NCI-H2227 treated with DMSO at 0.1 percent for 48 hours (cell line): ENCODE measurements at regions not wholly inside any gene's neighbourhood (a gene's known extent, or its start where the extent isn't known, plus 50 kb on each side); places are given as distances from the start of the nearest gene placed in this dataset.
"Not testable (repeated sequence)": the region's sequence is repeated elsewhere in the genome, so short reads cannot be mapped to it uniquely, and the experiment has no call there.

Experiments
- DNase-seq: peaks from one replicate; lab custom pipeline; 2025; lab: John Stamatoyannopoulos, UW

GRCh38 chr5:172528440-172528839, 74.1 kb upstream of the SH3PXD2B start:
- no peak for DNase-seq

DNA sequence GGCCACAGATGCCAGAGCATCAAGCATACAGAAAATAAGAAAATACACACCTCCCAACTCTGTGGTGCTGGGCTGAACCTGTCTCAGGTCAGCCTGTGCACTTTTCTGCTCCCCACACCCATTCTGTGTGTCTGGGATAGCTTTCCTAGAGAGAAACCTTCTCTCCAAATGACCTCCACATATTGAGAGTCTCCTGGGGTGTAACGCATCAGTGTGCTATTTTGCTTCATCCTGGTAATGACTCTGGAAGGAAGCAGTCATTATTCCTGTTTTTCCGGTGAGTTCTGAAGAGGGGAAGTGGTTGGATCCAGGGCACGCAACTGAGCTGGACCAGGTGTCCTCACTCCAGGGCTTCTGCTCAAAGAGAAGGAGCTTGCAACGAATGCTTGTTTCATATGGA, 73.2 kb upstream of the SH3PXD2B start:
- DNase-seq: no peak

DNA sequence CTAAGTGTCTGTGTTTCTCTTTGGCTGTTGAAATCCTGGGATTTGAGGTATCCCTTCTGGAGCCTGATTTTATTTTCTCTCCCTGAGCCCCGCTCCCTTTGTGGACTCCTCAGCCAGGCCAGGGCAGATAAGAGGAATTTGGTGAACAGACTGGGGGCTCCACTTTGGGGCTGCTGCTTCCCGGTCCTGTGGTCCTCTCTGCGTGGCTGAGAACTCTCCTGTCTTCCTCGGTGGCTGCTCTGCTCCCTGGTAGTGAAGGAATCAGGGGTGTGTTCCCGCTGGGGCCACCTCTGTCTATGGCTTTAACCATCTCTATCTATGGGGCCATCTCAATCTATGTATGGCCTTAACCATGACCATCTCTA, 71.7 kb upstream of the SH3PXD2B start:
- no peak for DNase-seq

DNA sequence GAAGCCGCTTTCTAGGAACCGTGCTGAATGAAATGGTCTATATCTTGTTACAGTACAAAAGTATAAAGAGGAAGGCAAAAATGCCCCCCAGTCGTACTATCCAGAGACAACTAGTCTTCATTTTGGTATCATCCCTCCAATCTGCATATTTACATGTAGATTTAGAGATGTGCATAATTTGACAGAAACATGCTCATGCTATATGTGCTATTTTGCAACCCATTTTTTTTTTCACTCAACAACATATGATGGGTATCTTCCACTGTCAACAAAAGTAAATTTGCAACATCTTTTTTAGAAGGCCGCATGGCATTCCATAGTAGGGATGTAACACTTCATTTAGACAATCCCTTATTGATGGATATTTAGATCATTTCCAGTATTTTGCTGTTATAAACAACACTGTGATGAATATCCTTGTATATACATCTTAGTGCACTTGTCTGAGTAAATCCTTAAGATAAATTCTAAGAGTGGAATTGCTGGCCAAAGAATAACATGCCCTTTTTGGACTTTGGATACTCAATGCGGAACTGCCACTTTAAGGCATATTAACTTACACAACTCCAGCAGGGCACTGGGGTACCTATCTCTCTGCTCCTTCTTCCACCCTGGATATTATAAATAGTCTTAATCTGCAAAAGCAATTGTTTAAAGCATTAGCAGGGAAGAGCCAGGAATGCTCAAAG, 71.1 kb upstream of the SH3PXD2B start:
- DNase-seq: no peak

DNA sequence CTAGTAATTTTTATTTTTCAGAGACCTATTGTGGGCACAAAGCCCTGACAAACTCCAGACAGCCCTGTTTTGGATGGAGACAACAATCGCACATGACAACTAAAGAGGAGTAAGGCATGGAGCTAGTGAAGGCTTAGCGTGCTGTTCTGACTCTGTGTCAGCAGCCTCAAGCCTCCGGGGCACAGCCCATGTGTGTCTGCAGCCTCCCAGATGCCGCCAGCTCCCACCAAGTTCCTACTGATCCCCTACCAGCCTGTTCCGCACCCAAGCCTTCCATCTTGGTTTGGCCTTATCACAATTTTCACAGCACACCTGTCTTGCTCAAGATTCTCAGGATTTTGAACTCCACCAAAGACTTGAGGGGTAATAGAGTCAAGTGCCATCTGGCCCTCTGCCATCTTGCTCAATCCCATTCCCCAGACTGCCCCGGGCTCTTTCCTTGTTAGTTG, 70.3 kb upstream of the SH3PXD2B start:
- DNase-seq: no peak

DNA sequence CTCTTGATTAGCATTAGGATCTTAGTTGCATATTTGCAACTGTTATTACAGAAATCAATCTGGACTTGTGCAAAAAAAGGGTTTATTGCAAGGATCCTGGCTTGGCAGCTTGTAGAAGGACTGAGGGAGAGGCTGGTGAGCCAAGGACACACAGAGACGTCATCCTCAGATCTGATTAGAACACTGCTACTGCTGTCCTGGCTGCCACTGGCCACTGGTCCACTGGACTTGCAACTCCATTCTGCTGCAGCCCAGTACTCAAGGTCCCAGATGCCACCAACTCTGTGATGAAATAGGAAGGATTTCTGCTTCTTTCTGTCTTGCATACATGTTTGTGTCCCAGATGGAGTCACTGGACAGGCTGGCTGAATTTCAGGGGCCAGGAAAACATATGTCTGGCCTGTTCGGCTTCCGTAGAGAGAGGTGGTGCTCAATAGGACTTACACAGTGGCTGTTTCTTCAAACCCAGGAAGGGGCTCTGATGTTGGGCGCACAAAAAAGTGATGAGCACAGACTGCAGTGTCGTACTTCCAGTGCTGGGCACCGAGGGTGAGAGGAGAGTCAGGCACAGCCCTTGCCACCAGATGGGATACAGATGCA, 68.9 kb upstream of the SH3PXD2B start:
- no peak for DNase-seq

- DNase-seq: no peak
Observed at GRCh38 chr5:172521338-172521932, 67.1 kb upstream of the SH3PXD2B start.

- no peak for DNase-seq
Observed at GRCh38 chr5:172511952-172512351, 57.6 kb upstream of the SH3PXD2B start.

GRCh38 chr5:172509405-172509781, 55.1 kb upstream of the SH3PXD2B start:
- DNase-seq: no peak

DNA sequence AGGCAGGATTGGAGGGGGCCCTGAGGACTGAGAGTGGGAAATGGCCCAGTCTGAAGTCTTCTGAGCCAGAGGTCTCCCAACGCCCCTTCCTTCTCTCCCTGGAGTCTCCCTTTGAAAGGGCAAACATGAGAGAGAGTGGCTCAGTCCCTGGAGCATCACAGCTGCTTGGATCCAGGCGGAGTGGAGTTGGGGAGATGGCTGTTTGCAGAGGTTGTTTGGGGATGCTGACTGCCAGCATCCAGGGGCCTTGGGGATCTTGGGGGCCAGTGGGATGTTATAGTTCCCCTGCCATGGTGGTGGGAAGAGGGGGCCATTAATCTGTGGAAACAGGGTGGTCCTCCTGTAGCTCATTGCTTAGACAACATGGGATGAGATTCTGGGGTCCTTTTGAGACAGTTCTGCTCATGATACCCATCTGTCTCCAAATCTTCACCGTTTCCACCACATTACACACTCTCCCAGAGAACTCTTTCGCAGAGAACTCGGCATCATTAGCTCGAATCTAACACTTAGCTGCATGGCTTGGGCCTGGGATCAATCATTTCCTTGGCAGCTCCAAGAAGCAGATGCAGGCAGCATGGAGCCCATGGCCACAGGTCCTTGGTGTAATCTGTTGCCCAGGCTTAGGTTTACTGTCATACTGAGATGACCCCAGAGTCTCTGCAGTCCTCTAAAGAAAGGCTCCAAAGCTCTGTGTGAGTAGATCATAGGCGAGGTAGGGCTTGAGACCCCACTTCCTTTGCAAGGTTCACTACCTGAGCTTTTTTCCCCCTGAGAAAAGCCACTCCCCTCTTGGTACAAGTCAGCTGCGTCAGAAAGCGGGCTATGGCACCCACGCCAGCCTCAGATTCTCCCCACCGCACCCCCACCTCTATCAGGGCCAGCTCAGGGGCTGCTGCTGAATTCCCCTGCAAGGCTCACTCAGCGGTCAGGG, 54.4 kb upstream of the SH3PXD2B start:
- DNase-seq: no peak

GRCh38 chr5:172507485-172507884, 53.2 kb upstream of the SH3PXD2B start:
- not testable (repeated sequence) for DNase-seq

GRCh38 chr5:172506921-172507320, 52.6 kb upstream of the SH3PXD2B start:
- DNase-seq: no peak

DNA sequence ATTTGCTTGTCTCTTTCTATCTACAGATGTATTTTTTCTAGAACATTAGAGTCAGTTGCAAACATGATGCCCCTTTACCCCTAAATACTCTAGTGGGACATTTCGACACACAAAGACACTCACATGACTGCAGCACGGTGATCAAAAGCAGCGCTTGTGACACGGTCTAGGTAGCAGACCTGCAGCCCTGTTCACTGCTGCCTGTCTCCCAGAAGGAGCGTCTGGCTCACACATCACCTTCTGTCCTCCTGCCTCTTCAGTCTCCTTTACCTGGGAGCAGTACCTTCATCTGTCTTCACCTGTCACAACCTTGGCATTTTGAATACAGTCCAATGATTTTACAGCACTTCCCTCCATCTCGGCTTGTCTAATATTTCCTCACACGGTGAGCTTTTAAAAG, 51.9 kb upstream of the SH3PXD2B start:
- DNase-seq: no peak

GRCh38 chr5:172505845-172506244, 51.5 kb upstream of the SH3PXD2B start:
- DNase-seq: no peak

- DNase-seq: no peak
Observed at GRCh38 chr5:172505403-172505759, 51.1 kb upstream of the SH3PXD2B start.

- no peak for DNase-seq
Observed at GRCh38 chr5:172504701-172505402, 50.5 kb upstream of the SH3PXD2B start.

- no peak for DNase-seq
Observed at GRCh38 chr5:172503925-172504700, 49.8 kb upstream of the SH3PXD2B start.
